Loucy (cell line): ENCODE measurements at regions not wholly inside any gene's neighbourhood (a gene's known extent, or its start where the extent isn't known, plus 50 kb on each side); places are given as distances from the start of the nearest gene placed in this dataset.
"Not testable (repeated sequence)": the region's sequence is repeated elsewhere in the genome, so short reads cannot be mapped to it uniquely, and the experiment has no call there.

ENCODE experiments used
- H2AFZ ChIP-seq: fragments of 200-600 bp; sonication (generic); 2 replicates; pipeline ENCODE4 v1.6.0; 2016; ENCODE audit warnings: antibody characterized with exemption, mild to moderate bottlenecking, low read length, moderate library complexity
- H3F3A ChIP-seq: fragments of 200-600 bp; 2 replicates; pipeline ENCODE4 v1.6.0; 2016; ENCODE audit warnings: antibody characterized with exemption, low read depth, mild to moderate bottlenecking
- H3K27me3 ChIP-seq: fragments of 200-600 bp; sonication (generic); 2 replicates; pipeline ENCODE4 v1.6.1; 2014; ENCODE audit warnings: low read length, mild to moderate bottlenecking; ENCODE audit not compliant: insufficient read depth, poor library complexity, severe bottlenecking
- H3K36me3 ChIP-seq: fragments of 200-600 bp; sonication (generic); 2 replicates; pipeline ENCODE4 v1.6.1; 2016; ENCODE audit warnings: low read length; ENCODE audit not compliant: insufficient read depth
- H3K4me1 ChIP-seq: fragments of 200-600 bp; sonication (generic); 2 replicates; pipeline ENCODE4 v1.5.1; 2014; ENCODE audit warnings: low read length, mild to moderate bottlenecking; ENCODE audit not compliant: insufficient read depth, poor library complexity, severe bottlenecking
- H3K4me2 ChIP-seq: fragments of 200-600 bp; sonication (generic); 2 replicates; pipeline ENCODE4 v1.6.0; 2014; ENCODE audit warnings: antibody characterized with exemption, low read length, low read depth, mild to moderate bottlenecking; ENCODE audit not compliant: poor library complexity, severe bottlenecking
- H3K4me3 ChIP-seq: fragments of 200-600 bp; sonication (generic); 2 replicates; pipeline ENCODE4 v1.5.1; 2014; ENCODE audit warnings: low read length, mild to moderate bottlenecking, mixed read lengths; ENCODE audit not compliant: poor library complexity, severe bottlenecking
- H3K79me2 ChIP-seq: fragments of 200-600 bp; sonication (generic); 2 replicates; pipeline ENCODE4 v1.6.1; 2014; ENCODE audit warnings: low read length; ENCODE audit not compliant: insufficient read depth
- H3K9ac ChIP-seq: fragments of 200-600 bp; sonication (generic); 2 replicates; pipeline ENCODE4 v1.6.0; 2014; ENCODE audit warnings: mild to moderate bottlenecking, low read depth, low read length, moderate library complexity; ENCODE audit not compliant: poor library complexity, severe bottlenecking
- H3K9me2 ChIP-seq: fragments of 200-600 bp; sonication (generic); replicated peaks from 2 replicates; pipeline ENCODE4 v1.6.1; 2016; ENCODE audit warnings: low read depth, low read length, mixed read lengths
- H3K9me3 ChIP-seq: fragments of 200-600 bp; sonication (generic); 2 replicates; pipeline ENCODE4 v1.6.1; 2014; ENCODE audit warnings: mild to moderate bottlenecking, antibody characterized with exemption, low read length, low read depth; ENCODE audit not compliant: insufficient read depth
- H4K20me1 ChIP-seq: fragments of 200-600 bp; sonication (generic); 2 replicates; pipeline ENCODE4 v1.6.0; 2014; ENCODE audit warnings: antibody characterized with exemption, low read length, mild to moderate bottlenecking; ENCODE audit not compliant: insufficient read depth, poor library complexity, severe bottlenecking
- EZH2phosphoT487 ChIP-seq: fragments of 200-600 bp; IDR thresholded peaks from 2 replicates; pipeline ENCODE4 v1.6.1; 2018; ENCODE audit warnings: antibody characterized with exemption, mild to moderate bottlenecking, moderate library complexity, borderline replicate concordance
- TF ChIP-seq, protein P1 (sequence below): fragments of 200-600 bp; sonication (generic); conservative IDR thresholded peaks from 2 replicates; pipeline ENCODE4 v1.5.1; 2014; ENCODE audit warnings: mild to moderate bottlenecking, antibody characterized with exemption, low read length

DNA sequence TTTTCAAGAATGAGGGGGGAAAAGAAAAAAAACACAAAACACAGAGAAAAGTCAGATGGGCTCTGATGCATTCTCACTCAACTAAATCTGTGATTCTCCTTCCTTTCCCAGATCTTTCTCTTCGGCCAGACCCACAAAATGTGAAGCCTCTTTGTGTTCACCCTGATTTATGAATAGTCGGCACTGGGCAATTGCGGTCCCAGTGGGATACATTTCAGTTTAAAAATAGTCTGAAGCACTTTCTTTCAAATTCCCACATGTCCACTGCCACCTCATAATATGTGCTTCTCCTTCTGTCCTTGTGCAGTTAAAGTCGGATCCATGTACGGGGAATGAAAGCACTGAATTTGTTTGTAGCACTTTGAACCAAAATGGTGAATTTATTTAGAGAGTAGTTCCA lies 995.4 kb upstream of the WWC1 start:
- H4K20me1 ChIP-seq = no peaks in the 10 kb centered on the region
- H3K9ac ChIP-seq = no peak overlapping the region

DNA sequence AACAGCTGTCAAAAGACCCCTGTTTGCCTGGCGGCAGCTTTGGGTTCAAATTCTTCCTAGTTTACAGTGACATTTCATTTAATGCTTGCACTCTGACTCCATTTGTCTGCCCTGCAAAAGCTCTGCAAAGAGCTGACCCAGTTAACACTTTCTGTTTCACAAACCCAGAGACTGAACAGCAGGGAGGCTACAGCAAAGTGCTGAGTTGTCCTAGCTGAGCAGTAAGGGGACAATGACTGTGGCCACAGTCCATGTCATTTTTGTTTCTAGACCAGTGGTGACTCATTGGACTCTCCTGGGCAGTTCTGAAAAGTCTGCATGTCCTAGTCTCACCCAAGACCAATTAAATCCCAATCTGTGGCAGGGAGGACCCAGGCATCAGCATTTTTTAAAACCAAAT lies 994.8 kb upstream of the WWC1 start:
- H3K9me2 ChIP-seq = no peaks in the 10 kb centered on the region
- no peak for TF ChIP-seq EZH2phosphoT487
- TF ChIP-seq, protein P1, sequence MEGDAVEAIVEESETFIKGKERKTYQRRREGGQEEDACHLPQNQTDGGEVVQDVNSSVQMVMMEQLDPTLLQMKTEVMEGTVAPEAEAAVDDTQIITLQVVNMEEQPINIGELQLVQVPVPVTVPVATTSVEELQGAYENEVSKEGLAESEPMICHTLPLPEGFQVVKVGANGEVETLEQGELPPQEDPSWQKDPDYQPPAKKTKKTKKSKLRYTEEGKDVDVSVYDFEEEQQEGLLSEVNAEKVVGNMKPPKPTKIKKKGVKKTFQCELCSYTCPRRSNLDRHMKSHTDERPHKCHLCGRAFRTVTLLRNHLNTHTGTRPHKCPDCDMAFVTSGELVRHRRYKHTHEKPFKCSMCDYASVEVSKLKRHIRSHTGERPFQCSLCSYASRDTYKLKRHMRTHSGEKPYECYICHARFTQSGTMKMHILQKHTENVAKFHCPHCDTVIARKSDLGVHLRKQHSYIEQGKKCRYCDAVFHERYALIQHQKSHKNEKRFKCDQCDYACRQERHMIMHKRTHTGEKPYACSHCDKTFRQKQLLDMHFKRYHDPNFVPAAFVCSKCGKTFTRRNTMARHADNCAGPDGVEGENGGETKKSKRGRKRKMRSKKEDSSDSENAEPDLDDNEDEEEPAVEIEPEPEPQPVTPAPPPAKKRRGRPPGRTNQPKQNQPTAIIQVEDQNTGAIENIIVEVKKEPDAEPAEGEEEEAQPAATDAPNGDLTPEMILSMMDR = no peak

More for the DNA sequence above, 995.4 kb upstream of the WWC1 start:
- Histone ChIP-seq H3F3A (no peaks in the 10 kb centered on the region), H3K36me3 (no peaks in the 10 kb centered on the region), H3K4me3 (no peak overlapping the region), H3K4me1 (no peaks in the 10 kb centered on the region), H3K9me2 (no peaks in the 10 kb centered on the region), H2AFZ (no peak overlapping the region), H3K27me3 (no peaks in the 10 kb centered on the region), H3K9me3 (no peaks in the 10 kb centered on the region), H3K79me2 (no peaks in the 10 kb centered on the region), H3K4me2 (no peak overlapping the region)
- no peak for TF ChIP-seq EZH2phosphoT487
- TF ChIP-seq, protein P1 = no peak

DNA sequence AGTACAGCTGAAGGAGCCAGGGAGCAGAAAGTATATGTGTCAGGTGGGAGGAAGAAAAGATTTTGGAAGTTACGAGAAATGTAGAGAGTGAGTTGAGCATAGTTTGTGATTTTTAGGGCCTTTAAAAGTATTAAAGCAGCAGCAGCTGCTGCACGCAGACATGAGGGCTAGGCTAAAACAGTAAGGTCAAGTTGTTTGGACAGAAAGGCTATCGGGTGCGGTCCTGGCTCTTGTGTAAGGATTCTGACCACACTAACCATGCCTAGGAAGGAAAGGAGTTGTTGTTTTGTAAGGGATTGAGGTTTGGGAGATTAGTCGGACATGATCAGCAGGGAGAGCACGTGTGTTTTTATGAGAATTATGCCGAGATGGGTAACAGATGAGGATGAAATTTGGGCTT lies 991.6 kb upstream of the WWC1 start:
- not testable (repeated sequence) for H3K4me2 ChIP-seq, H2AFZ ChIP-seq, H3K4me3 ChIP-seq, H3K36me3 ChIP-seq, H4K20me1 ChIP-seq, H3K9me3 ChIP-seq, H3K9ac ChIP-seq, H3F3A ChIP-seq, H3K4me1 ChIP-seq, H3K27me3 ChIP-seq, H3K79me2 ChIP-seq, H3K9me2 ChIP-seq

More for the DNA sequence above, 994.8 kb upstream of the WWC1 start:
- Histone ChIP-seq H2AFZ (no peak overlapping the region), H3K9ac (no peak overlapping the region), H3F3A (no peaks in the 10 kb centered on the region), H3K36me3 (no peaks in the 10 kb centered on the region), H3K9me3 (no peaks in the 10 kb centered on the region), H4K20me1 (no peaks in the 10 kb centered on the region), H3K79me2 (no peaks in the 10 kb centered on the region), H3K4me3 (no peak overlapping the region), H3K27me3 (no peaks in the 10 kb centered on the region), H3K4me1 (no peaks in the 10 kb centered on the region), H3K4me2 (no peak overlapping the region)

DNA sequence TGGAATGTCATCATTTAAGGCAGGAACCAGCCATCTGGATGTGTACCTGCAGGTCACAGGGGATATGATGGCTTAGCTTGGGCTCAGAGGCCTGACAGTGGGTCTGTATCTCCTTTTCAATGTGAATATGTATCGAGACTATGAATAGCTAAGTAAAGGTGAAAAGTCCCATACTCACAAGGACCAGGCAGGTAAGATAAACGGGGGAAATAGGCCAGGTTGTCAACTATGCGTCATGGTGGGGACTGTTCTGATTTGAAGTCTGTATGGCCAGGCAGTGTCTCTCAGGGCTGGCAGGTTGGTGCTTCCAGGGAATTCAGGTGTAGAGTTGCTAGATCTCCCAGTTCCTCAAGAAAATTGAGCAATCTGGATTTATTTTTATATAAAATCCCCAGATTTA lies 987.9 kb upstream of the WWC1 start:
- no peak overlapping the region for H3K4me3 ChIP-seq
- no peaks in the 10 kb centered on the region for H3K27me3 ChIP-seq
- H3K9me3 ChIP-seq = no peaks in the 10 kb centered on the region
- H3K4me2 ChIP-seq = no peak overlapping the region
- no peak overlapping the region for H3K9ac ChIP-seq
- no peak overlapping the region for H2AFZ ChIP-seq
- no peaks in the 10 kb centered on the region for H3K9me2 ChIP-seq
- H3K36me3 ChIP-seq = no peaks in the 10 kb centered on the region
- TF ChIP-seq, protein P1 = no peak
- TF ChIP-seq EZH2phosphoT487 = no peak
- no peaks in the 10 kb centered on the region for H3K79me2 ChIP-seq
- H3K4me1 ChIP-seq = no peaks in the 10 kb centered on the region
- no peaks in the 10 kb centered on the region for H4K20me1 ChIP-seq
- H3F3A ChIP-seq = no peaks in the 10 kb centered on the region
